Type B pancreatic cell (in vitro differentiated cells): ENCODE measurements at regions not wholly inside any gene's neighbourhood (a gene's known extent, or its start where the extent isn't known, plus 50 kb on each side); places are given as distances from the start of the nearest gene placed in this dataset.
A peak's percentile ranks its signal among the peaks of the same experiment; 100 is the strongest.
"Not testable (repeated sequence)": the region's sequence is repeated elsewhere in the genome, so short reads cannot be mapped to it uniquely, and the experiment has no call there.

Experiments used
- DNase-seq: peaks from one replicate; pipeline ENCODE4 v3.0.0; 2021; ENCODE audit warnings: mixed read lengths; ENCODE audit not compliant: unreplicated experiment; ENCODE audit errors: extremely low spot score
- H3K27ac Mint-ChIP-seq: 2 replicates; pipeline ENCODE4 v1.8.0; 2021; ENCODE audit warnings: mild to moderate bottlenecking, mixed read lengths
- H3K27me3 Mint-ChIP-seq: 2 replicates; pipeline ENCODE4 v1.8.0; 2021; ENCODE audit warnings: mixed read lengths
- H3K36me3 Mint-ChIP-seq: 2 replicates; pipeline ENCODE4 v1.8.0; 2021; ENCODE audit warnings: mixed read lengths
- H3K4me1 Mint-ChIP-seq: one replicate; pipeline ENCODE4 v1.8.0; 2021; ENCODE audit warnings: mixed read lengths; ENCODE audit not compliant: unreplicated experiment
- H3K4me3 Mint-ChIP-seq: 2 replicates; pipeline ENCODE4 v1.8.0; 2021; ENCODE audit warnings: mild to moderate bottlenecking, mixed read lengths
- H3K9me3 Mint-ChIP-seq: 2 replicates; pipeline ENCODE4 v1.8.0; 2021; ENCODE audit warnings: mixed read lengths
- CTCF ChIP-seq: fragments of 200-600 bp; sonication (generic); conservative IDR thresholded peaks from 2 replicates; pipeline ENCODE4 v1.5.0; 2021; ENCODE audit warnings: antibody characterized with exemption, mild to moderate bottlenecking

- DNase-seq, result no peak
- Mint-ChIP-seq H3K4me3 (no peak overlapping the region), H3K4me1 (no peaks in the 10 kb centered on the region), H3K36me3 (no peaks in the 10 kb centered on the region), H3K27me3 (no peaks in the 10 kb centered on the region), H3K9me3 (no peaks in the 10 kb centered on the region), H3K27ac (no peak overlapping the region)
- no peak for TF ChIP-seq CTCF
Observed at GRCh38 chr1:213623862-213624261, 363.9 kb upstream of the PROX1 start.

DNA sequence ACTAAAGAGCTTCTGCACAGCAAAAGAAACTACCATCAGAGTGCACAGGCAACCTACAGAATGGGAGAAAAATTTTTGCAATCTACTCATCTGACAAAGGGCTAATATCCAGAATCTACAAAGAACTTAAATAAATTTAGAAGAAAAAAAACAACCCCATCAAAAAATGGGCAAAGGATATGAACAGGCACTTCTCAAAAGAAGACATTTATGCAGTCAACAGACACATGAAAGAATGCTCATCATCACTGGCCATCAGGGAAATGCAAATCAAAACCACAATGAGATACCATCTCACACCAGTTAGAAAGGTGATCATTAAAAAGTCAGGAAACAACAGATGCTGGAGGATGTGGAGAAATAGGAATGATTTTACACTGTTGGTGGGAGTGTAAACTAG is 351.0 kb upstream of the PROX1 start:
- not testable (repeated sequence) for H3K9me3 Mint-ChIP-seq, H3K36me3 Mint-ChIP-seq, H3K27me3 Mint-ChIP-seq, H3K4me1 Mint-ChIP-seq, DNase-seq, H3K27ac Mint-ChIP-seq, H3K4me3 Mint-ChIP-seq

DNA sequence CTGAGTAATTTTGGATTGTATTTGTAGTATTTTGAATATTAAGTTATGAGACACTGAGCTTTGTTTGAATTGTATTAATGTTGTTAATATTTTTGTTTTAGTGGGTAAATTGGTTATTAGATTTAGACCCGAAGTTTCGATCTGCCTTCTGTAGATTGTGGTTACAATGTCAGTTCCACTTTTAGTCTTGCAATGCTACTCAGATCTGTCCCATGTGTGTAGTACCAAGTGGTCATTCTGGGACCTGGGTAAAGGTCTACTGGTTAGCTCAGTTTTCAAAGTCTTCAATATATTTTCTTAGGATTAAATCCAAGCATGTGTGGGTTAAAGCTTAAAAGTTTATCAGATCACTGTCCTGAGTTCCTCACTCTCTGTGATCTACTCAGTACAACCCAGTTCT is 346.5 kb upstream of the PROX1 start:
- no peak for TF ChIP-seq CTCF
- no peaks in the 10 kb centered on the region for H3K4me1 Mint-ChIP-seq
- H3K9me3 Mint-ChIP-seq, result peaks cover 6% of the 10 kb centered on the region
- no peaks in the 10 kb centered on the region for H3K27me3 Mint-ChIP-seq
- no peak overlapping the region for H3K27ac Mint-ChIP-seq
- no peak for DNase-seq
- H3K36me3 Mint-ChIP-seq, result no peaks in the 10 kb centered on the region
- no peak overlapping the region for H3K4me3 Mint-ChIP-seq

- Mint-ChIP-seq H3K27ac (no peak overlapping the region), H3K4me3 (no peak overlapping the region), H3K9me3 (peaks cover 6% of the 10 kb centered on the region), H3K4me1 (no peaks in the 10 kb centered on the region), H3K36me3 (no peaks in the 10 kb centered on the region), H3K27me3 (no peaks in the 10 kb centered on the region)
- TF ChIP-seq CTCF, result no peak
- DNase-seq, result no peak
Observed at GRCh38 chr1:213643360-213643759, 344.4 kb upstream of the PROX1 start.

DNA sequence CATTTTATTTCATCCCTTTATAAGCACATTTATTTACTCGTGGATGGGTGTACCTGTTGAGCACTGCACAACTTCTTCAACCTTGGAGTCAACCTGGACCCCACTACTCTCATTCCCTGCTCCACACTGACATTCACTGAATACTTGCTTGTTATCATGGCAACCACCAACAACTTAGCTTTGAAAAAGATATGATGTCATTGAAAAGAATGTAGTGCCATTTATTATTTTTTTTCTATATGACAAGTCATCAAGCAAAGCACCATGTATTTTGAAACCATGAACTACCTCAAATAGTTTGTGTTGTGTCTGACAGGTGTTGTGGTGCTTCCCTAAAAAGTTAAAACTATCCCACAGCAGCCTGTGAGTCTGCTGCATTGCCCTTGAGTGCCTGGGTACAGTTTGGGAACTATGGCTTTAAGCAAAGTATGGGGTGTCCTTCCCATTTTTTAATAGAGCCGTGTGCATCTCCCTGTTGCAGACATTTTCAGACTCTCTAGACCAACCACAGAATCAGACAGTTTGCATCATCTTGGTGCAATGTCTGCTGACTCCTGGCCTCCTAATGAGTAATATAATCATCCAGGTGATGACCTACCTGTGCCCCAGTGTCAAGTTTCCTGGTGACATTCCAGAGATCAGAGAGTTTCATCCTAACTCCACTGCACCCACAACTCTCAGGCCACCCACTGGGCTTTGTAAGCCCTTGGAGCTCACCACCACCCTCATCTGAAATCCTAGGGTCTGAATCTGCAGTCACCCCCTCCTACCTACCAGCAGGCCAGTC is 339.7 kb upstream of the PROX1 start:
- Mint-ChIP-seq H3K4me1 (peaks cover 4% of the 10 kb centered on the region), H3K4me3 (no peak overlapping the region), H3K27ac (peak overlapping the region; percentile 46), H3K36me3 (no peaks in the 10 kb centered on the region), H3K9me3 (peaks cover 10% of the 10 kb centered on the region), H3K27me3 (peaks cover 6% of the 10 kb centered on the region)
- no peak for DNase-seq
- no peak for TF ChIP-seq CTCF

- no peak overlapping the region for H3K27ac Mint-ChIP-seq
- H3K36me3 Mint-ChIP-seq, result no peaks in the 10 kb centered on the region
- H3K9me3 Mint-ChIP-seq, result peaks cover 5% of the 10 kb centered on the region
- DNase-seq, result no peak
- no peak overlapping the region for H3K4me3 Mint-ChIP-seq
- H3K27me3 Mint-ChIP-seq, result peaks cover 6% of the 10 kb centered on the region
- no peak for TF ChIP-seq CTCF
- peaks cover 4% of the 10 kb centered on the region for H3K4me1 Mint-ChIP-seq
Observed at GRCh38 chr1:213649373-213649772, 338.4 kb upstream of the PROX1 start.
